Femur (tissue), 1 donor: ENCODE measurements at regions not wholly inside any gene's neighbourhood (a gene's known extent, or its start where the extent isn't known, plus 50 kb on each side); places are given as distances from the start of the nearest gene placed in this dataset.
A peak's percentile ranks its signal among the peaks of the same experiment; 100 is the strongest.

Experiments
- DNase-seq: peaks from one replicate; pipeline ENCODE4 v3.0.0-alpha.2; 2017

GRCh38 chr4:171629737-171630136 is 183.5 kb upstream of the GALNTL6 start:
- no peak for DNase-seq

- no peak for DNase-seq
Measured at GRCh38 chr4:171629182-171629581, 184.0 kb upstream of the GALNTL6 start.

GRCh38 chr4:171626554-171626953 is 186.7 kb upstream of the GALNTL6 start:
- no peak for DNase-seq

GRCh38 chr4:171622729-171623128 is 190.5 kb upstream of the GALNTL6 start:
- no peak for DNase-seq

GRCh38 chr4:171621646-171622045 is 191.6 kb upstream of the GALNTL6 start:
- DNase-seq: no peak

- DNase-seq: no peak
Measured at GRCh38 chr4:171612907-171613306, 200.3 kb upstream of the GALNTL6 start.

GRCh38 chr4:171602638-171603355 is 210.4 kb upstream of the GALNTL6 start:
- DNase-seq: no peak

- no peak for DNase-seq
Measured at GRCh38 chr4:171601091-171601490, 212.1 kb upstream of the GALNTL6 start.

GRCh38 chr4:171599628-171600027 is 213.6 kb upstream of the GALNTL6 start:
- no peak for DNase-seq

GRCh38 chr4:171594293-171594692 is 218.9 kb upstream of the GALNTL6 start:
- no peak for DNase-seq

- no peak for DNase-seq
Measured at GRCh38 chr4:171590716-171591115, 222.5 kb upstream of the GALNTL6 start.

- no peak for DNase-seq
Measured at GRCh38 chr4:171588764-171589163, 224.4 kb upstream of the GALNTL6 start.

- no peak for DNase-seq
Measured at GRCh38 chr4:171588051-171588545, 225.1 kb upstream of the GALNTL6 start.

GRCh38 chr4:171583790-171584189 is 229.4 kb upstream of the GALNTL6 start:
- no peak for DNase-seq

GRCh38 chr4:171582961-171583581 is 230.1 kb upstream of the GALNTL6 start:
- DNase-seq: no peak

- DNase-seq: no peak
Measured at GRCh38 chr4:171573181-171573580, 240.0 kb upstream of the GALNTL6 start.

GRCh38 chr4:171565130-171565788 is 247.9 kb upstream of the GALNTL6 start:
- no peak for DNase-seq

GRCh38 chr4:171561419-171561818 is 251.8 kb upstream of the GALNTL6 start:
- DNase-seq: no peak

GRCh38 chr4:171553961-171554360 is 259.2 kb upstream of the GALNTL6 start:
- DNase-seq: no peak

GRCh38 chr4:171542640-171543039 is 270.6 kb upstream of the GALNTL6 start:
- no peak for DNase-seq

GRCh38 chr4:171538601-171539100 is 274.6 kb upstream of the GALNTL6 start:
- DNase-seq: no peak

GRCh38 chr4:171534391-171534790 is 278.8 kb upstream of the GALNTL6 start:
- DNase-seq: no peak

GRCh38 chr4:171532968-171533367 is 280.2 kb upstream of the GALNTL6 start:
- no peak for DNase-seq

GRCh38 chr4:171524903-171525302 is 288.3 kb upstream of the GALNTL6 start:
- DNase-seq: peak; percentile 17
